OCI-LY3 (cell line): ENCODE measurements at regions not wholly inside any gene's neighbourhood (a gene's known extent, or its start where the extent isn't known, plus 50 kb on each side); places are given as distances from the start of the nearest gene placed in this dataset.

ENCODE experiments used
- EZH2phosphoT487 ChIP-seq: fragments of 200-600 bp; shearing (Covaris generic); IDR thresholded peaks from 2 replicates; pipeline ENCODE4 v1.6.1; 2018; ENCODE audit warnings: antibody characterized with exemption, mixed run types, low read depth
- TF ChIP-seq, protein P1 (sequence below): fragments of 200-600, 300-600 bp; sonication (generic); IDR thresholded peaks from 2 replicates; pipeline ENCODE4 v1.5.1; 2014; ENCODE audit warnings: antibody characterized with exemption, low read length, low read depth

DNA sequence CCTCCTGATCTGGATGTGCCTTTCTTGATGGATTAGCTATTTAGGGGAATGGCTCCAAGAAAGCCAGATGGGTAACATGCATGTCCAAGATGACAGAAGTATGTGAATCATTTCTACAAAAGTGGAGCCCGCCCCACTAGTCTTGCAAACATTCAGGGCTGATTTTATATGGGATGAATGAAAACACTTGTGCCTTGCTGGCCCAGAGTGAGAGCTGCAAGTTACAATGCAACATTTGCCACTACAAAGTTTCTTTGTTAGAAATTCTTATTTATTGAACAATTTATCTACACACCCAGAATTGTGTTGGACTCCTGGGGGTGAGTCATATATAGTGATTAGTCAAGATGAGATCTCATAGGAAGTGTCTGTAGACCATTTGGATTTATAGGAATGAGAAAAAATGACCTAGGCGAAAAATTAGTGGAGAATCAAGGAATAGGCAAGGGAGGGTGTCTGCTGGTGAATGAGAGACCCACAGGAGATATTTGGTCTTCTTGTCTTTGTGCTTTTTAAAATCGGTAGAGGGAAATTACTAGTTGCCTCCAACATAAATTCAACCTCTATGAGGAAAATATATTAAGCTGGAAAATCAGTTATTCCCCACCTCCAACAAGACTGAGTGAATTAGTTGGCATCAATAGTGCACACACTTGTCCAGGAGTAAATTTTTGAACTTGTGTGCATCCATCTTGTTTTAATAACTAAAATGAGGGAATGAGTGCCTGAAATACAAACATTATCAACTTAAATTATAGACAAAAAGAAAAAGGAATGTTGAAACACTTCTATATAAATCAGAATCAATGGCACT, 53.5 kb upstream of the DCBLD2 start:
- TF ChIP-seq, protein P1, sequence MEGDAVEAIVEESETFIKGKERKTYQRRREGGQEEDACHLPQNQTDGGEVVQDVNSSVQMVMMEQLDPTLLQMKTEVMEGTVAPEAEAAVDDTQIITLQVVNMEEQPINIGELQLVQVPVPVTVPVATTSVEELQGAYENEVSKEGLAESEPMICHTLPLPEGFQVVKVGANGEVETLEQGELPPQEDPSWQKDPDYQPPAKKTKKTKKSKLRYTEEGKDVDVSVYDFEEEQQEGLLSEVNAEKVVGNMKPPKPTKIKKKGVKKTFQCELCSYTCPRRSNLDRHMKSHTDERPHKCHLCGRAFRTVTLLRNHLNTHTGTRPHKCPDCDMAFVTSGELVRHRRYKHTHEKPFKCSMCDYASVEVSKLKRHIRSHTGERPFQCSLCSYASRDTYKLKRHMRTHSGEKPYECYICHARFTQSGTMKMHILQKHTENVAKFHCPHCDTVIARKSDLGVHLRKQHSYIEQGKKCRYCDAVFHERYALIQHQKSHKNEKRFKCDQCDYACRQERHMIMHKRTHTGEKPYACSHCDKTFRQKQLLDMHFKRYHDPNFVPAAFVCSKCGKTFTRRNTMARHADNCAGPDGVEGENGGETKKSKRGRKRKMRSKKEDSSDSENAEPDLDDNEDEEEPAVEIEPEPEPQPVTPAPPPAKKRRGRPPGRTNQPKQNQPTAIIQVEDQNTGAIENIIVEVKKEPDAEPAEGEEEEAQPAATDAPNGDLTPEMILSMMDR, result no peak
- TF ChIP-seq EZH2phosphoT487, result no peak
